Neural cell (in vitro differentiated cells): ENCODE measurements at regions not wholly inside any gene's neighbourhood (a gene's known extent, or its start where the extent isn't known, plus 50 kb on each side); places are given as distances from the start of the nearest gene placed in this dataset.

ENCODE experiments used
- H2AFZ ChIP-seq: fragments of 200-600, 300-800 bp; sonication (generic), shearing (Covaris generic); 2 replicates; pipeline ENCODE4 v1.6.0; 2014; ENCODE audit warnings: low read depth, mild to moderate bottlenecking, antibody characterized with exemption, low read length, moderate library complexity
- H3F3A ChIP-seq: fragments of 200-600 bp; shearing (Covaris generic); 2 replicates; pipeline ENCODE4 v1.6.1; 2016; ENCODE audit warnings: mild to moderate bottlenecking, moderate library complexity, mixed read lengths, antibody characterized with exemption, low read length; ENCODE audit not compliant: insufficient read depth, poor library complexity, severe bottlenecking
- H3K27ac ChIP-seq: fragments of 200-600, 300-800 bp; sonication (generic), shearing (Covaris generic); 2 replicates; pipeline ENCODE4 v1.5.1; 2014; ENCODE audit warnings: mild to moderate bottlenecking, low read length, moderate library complexity
- H3K27me3 ChIP-seq: fragments of 300-800, 200-600 bp; sonication (generic), shearing (Covaris generic); 2 replicates; pipeline ENCODE4 v1.6.0; 2014; ENCODE audit warnings: mild to moderate bottlenecking, low read depth, low read length, moderate library complexity; ENCODE audit not compliant: insufficient read depth
- H3K36me3 ChIP-seq: fragments of 300-800, 200-600 bp; sonication (generic), shearing (Covaris generic); 2 replicates; pipeline ENCODE4 v1.5.1; 2014; ENCODE audit warnings: mild to moderate bottlenecking, antibody characterized with exemption, low read length, moderate library complexity; ENCODE audit not compliant: insufficient read depth
- H3K4me2 ChIP-seq: fragments of 300-800, 200-600 bp; sonication (generic), shearing (Covaris generic); 2 replicates; pipeline ENCODE4 v1.6.0; 2014; ENCODE audit warnings: mild to moderate bottlenecking, low read length
- H3K4me3 ChIP-seq: fragments of 300-800, 200-600 bp; sonication (generic), shearing (Covaris generic); 2 replicates; pipeline ENCODE4 v1.5.1; 2014; ENCODE audit warnings: mild to moderate bottlenecking, low read length, moderate library complexity
- H3K79me2 ChIP-seq: fragments of 200-600 bp; shearing (Covaris generic); replicated peaks from 2 replicates; pipeline ENCODE4 v1.6.0; 2014; ENCODE audit warnings: mild to moderate bottlenecking, low read length, moderate library complexity; ENCODE audit not compliant: insufficient read depth
- H3K9ac ChIP-seq: fragments of 300-800, 200-600 bp; sonication (generic), shearing (Covaris generic); 2 replicates; pipeline ENCODE4 v1.6.1; 2016; ENCODE audit warnings: mild to moderate bottlenecking, low read length, mixed read lengths
- H3K9me2 ChIP-seq: fragments of 200-600 bp; shearing (Covaris generic); 2 replicates; pipeline ENCODE4 v1.6.1; 2016; ENCODE audit warnings: mild to moderate bottlenecking, low read length, mixed read lengths; ENCODE audit not compliant: insufficient read depth
- H3K9me3 ChIP-seq: fragments of 200-600, 300-800 bp; sonication (generic), shearing (Covaris generic); 2 replicates; pipeline ENCODE4 v1.6.1; 2016; ENCODE audit warnings: mild to moderate bottlenecking, mixed run types, low read length, moderate library complexity, mixed read lengths
- H4K20me1 ChIP-seq: fragments of 200-600 bp; shearing (Covaris generic); 2 replicates; pipeline ENCODE4 v1.6.1; 2016; ENCODE audit warnings: mild to moderate bottlenecking, mixed run types; ENCODE audit not compliant: insufficient read depth
- EP300 ChIP-seq: fragments of 450-650 bp; conservative IDR thresholded peaks from 2 replicates; pipeline ENCODE4 v1.6.1; 2014; ENCODE audit warnings: antibody characterized with exemption, mild to moderate bottlenecking, moderate library complexity; ENCODE audit not compliant: poor library complexity, severe bottlenecking
- EZH2 ChIP-seq: fragments of 200-600, 300-800 bp; shearing (Covaris generic), sonication (generic); IDR thresholded peaks from 2 replicates; pipeline ENCODE4 v1.6.1; 2014; ENCODE audit warnings: antibody characterized with exemption, low read length, borderline replicate concordance, mild to moderate bottlenecking; ENCODE audit not compliant: insufficient read depth, poor library complexity, severe bottlenecking
- MXI1 ChIP-seq: fragments of 450-650 bp; conservative IDR thresholded peaks from 2 replicates; pipeline ENCODE4 v1.6.1; 2014; ENCODE audit warnings: antibody characterized with exemption, mild to moderate bottlenecking; ENCODE audit not compliant: poor library complexity, severe bottlenecking
- POLR2AphosphoS5 ChIP-seq: IDR thresholded peaks from 2 replicates; pipeline ENCODE4 v1.6.1; 2012
- RAD21 ChIP-seq: fragments of 450-650 bp; conservative IDR thresholded peaks from 2 replicates; pipeline ENCODE4 v1.6.1; 2014; ENCODE audit warnings: antibody characterized with exemption, mild to moderate bottlenecking, moderate library complexity
- REST ChIP-seq: IDR thresholded peaks from 2 replicates; pipeline ENCODE4 v1.6.1; 2012; ENCODE audit warnings: borderline replicate concordance
- SMC3 ChIP-seq: fragments of 450-650 bp; conservative IDR thresholded peaks from 2 replicates; pipeline ENCODE4 v1.6.1; 2014; ENCODE audit warnings: antibody characterized with exemption, mild to moderate bottlenecking, moderate library complexity; ENCODE audit not compliant: poor library complexity
- TAF1 ChIP-seq: IDR thresholded peaks from 2 replicates; pipeline ENCODE4 v1.6.1; 2012; ENCODE audit warnings: low read depth
- TF ChIP-seq, protein P1 (sequence below): fragments of 450-650 bp; IDR thresholded peaks from 2 replicates; pipeline ENCODE4 v1.5.1; 2014; ENCODE audit warnings: antibody characterized with exemption, mild to moderate bottlenecking, moderate library complexity; ENCODE audit not compliant: poor library complexity, severe bottlenecking

DNA sequence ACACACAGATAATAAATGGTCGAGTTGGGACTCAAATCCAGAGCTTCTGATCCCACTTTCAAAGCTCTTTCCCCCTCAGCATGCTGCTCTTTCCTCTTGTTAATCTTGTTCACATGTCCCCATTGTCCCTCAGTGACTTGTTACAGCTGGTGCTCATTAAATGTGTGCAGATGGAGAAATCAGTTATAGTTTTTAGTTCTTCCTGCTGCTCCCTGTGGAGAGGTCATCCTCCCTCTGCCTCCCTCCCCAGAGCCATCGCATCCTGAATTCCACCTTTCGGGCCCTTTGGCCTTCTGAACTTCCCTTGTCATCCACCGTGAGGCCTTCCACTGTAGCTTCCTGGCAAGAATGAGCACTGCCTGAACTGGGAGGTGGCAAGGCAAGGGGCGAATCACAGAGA, 179.6 kb downstream of the WSCD1 start:
- no peaks in the 10 kb centered on the region for H3K79me2 ChIP-seq
- no peaks in the 10 kb centered on the region for H3K9me2 ChIP-seq
- H3K27ac ChIP-seq, result no peak overlapping the region
- no peaks in the 10 kb centered on the region for H3K36me3 ChIP-seq
- H2AFZ ChIP-seq, result no peak overlapping the region
- no peak overlapping the region for H3K4me3 ChIP-seq
- H4K20me1 ChIP-seq, result no peaks in the 10 kb centered on the region
- H3K9me3 ChIP-seq, result no peaks in the 10 kb centered on the region
- H3K27me3 ChIP-seq, result no peaks in the 10 kb centered on the region
- no peak overlapping the region for H3K4me2 ChIP-seq
- no peaks in the 10 kb centered on the region for H3F3A ChIP-seq
- TF ChIP-seq TAF1 (no peak), POLR2AphosphoS5 (no peak), MXI1 (no peak), RAD21 (no peak), SMC3 (no peak), REST (no peak), EZH2 (no peak), EP300 (no peak)
- TF ChIP-seq, protein P1, sequence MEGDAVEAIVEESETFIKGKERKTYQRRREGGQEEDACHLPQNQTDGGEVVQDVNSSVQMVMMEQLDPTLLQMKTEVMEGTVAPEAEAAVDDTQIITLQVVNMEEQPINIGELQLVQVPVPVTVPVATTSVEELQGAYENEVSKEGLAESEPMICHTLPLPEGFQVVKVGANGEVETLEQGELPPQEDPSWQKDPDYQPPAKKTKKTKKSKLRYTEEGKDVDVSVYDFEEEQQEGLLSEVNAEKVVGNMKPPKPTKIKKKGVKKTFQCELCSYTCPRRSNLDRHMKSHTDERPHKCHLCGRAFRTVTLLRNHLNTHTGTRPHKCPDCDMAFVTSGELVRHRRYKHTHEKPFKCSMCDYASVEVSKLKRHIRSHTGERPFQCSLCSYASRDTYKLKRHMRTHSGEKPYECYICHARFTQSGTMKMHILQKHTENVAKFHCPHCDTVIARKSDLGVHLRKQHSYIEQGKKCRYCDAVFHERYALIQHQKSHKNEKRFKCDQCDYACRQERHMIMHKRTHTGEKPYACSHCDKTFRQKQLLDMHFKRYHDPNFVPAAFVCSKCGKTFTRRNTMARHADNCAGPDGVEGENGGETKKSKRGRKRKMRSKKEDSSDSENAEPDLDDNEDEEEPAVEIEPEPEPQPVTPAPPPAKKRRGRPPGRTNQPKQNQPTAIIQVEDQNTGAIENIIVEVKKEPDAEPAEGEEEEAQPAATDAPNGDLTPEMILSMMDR, result no peak
- H3K9ac ChIP-seq, result no peak overlapping the region

DNA sequence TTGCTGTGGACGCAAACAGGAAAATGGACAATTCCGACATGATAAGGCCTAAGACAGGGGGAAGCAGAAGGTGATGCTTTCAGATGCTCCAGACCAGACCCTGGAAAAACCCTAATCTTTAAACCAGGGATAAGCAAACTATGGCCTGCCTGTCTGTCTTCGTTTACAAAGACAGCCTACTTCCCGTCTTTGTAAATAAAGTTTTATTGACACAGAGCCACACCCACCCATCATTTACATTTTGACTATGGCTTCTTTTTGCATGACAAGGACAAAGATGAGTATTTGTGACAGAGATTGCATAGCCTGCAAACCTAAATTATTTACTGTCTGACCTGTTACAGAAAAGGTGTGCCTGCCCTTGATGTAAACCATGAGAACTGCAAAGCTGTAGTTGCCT, 177.9 kb downstream of the WSCD1 start:
- Histone ChIP-seq H3K4me3 (no peak overlapping the region), H3K27ac (no peak overlapping the region), H3F3A (no peaks in the 10 kb centered on the region), H3K79me2 (no peaks in the 10 kb centered on the region), H3K9me3 (no peaks in the 10 kb centered on the region), H3K36me3 (no peaks in the 10 kb centered on the region), H4K20me1 (no peaks in the 10 kb centered on the region), H3K9ac (no peak overlapping the region), H3K4me2 (no peak overlapping the region), H3K9me2 (no peaks in the 10 kb centered on the region), H3K27me3 (no peaks in the 10 kb centered on the region), H2AFZ (no peak overlapping the region)
- TF ChIP-seq MXI1, result no peak
- no peak for TF ChIP-seq EP300
- TF ChIP-seq RAD21, result no peak
- TF ChIP-seq POLR2AphosphoS5, result no peak
- no peak for TF ChIP-seq TAF1
- TF ChIP-seq REST, result no peak
- no peak for TF ChIP-seq EZH2
- no peak for TF ChIP-seq SMC3
- TF ChIP-seq, protein P1, result no peak
